Thyroid gland (tissue), 4 donors: ENCODE measurements at regions not wholly inside any gene's neighbourhood (a gene's known extent, or its start where the extent isn't known, plus 50 kb on each side); places are given as distances from the start of the nearest gene placed in this dataset.
"Not testable (repeated sequence)": the region's sequence is repeated elsewhere in the genome, so short reads cannot be mapped to it uniquely, and the experiment has no call there.

ENCODE experiments used
- DNase-seq, 2 donors: peaks; one replicate each; pipeline ENCODE4 v3.0.0-alpha.2; 2019
- H3K27ac ChIP-seq, 3 donors: fragments of 200-600 bp; sonication (generic); 1 replicate in 2 of 3; 2 replicates in 1 of 3; pipeline ENCODE4 v1.5.1; 2016 to 2019; ENCODE audit warnings: mild to moderate bottlenecking in 1 of 3, moderate library complexity in 1 of 3
- H3K27me3 ChIP-seq: fragments of 200-600 bp; sonication (generic); one replicate; pipeline ENCODE4 v1.5.1; 2019
- H3K36me3 ChIP-seq, 2 donors: fragments of 200-600 bp; sonication (generic); one replicate each; pipeline ENCODE4 v1.5.1; 2016 to 2019
- H3K4me1 ChIP-seq, 2 donors: fragments of 200-600 bp; sonication (generic); one replicate each; pipeline ENCODE4 v1.5.1; 2017 to 2019
- H3K4me3 ChIP-seq, 3 donors: fragments of 200-600 bp; sonication (generic); replicated peaks in 1 of 3; 1 replicate in 2 of 3; 2 replicates in 1 of 3; pipeline ENCODE4 v1.5.1; 2016; ENCODE audit warnings: mild to moderate bottlenecking in 1 of 3
- H3K9me3 ChIP-seq: fragments of 200-600 bp; sonication (generic); one replicate; pipeline ENCODE4 v1.5.1; 2017
- POLR2A ChIP-seq, 2 donors: fragments of 450-650 bp; IDR thresholded peaks; one replicate each; pipeline ENCODE4 v1.6.1; 2017; ENCODE audit warnings: antibody characterized with exemption in 2 of 2, mild to moderate bottlenecking in 2 of 2, moderate library complexity in 1 of 2
- WGBS, 2 donors: methylation state at CpG; one replicate each; pipeline ENCODE4 v1.1.5; 2017; 5-methylcytosine and 5-hydroxymethylcytosine counted together
- intact Hi-C: fragments of 100-400 bp; cut with DNase I; formaldehyde crosslinking; loops from one replicate; pipeline ENCODE4 v1.15.1; 2023
- TF ChIP-seq, protein P1 (sequence below), 6 experiments: fragments of 200-600 bp in 3 of 6; fragments of 450-650 bp in 3 of 6; sonication (generic) in 3 of 6; IDR thresholded peaks; one replicate each; pipeline ENCODE4 v1.5.1; 2016 to 2019; ENCODE audit warnings: antibody characterized with exemption in 6 of 6, mild to moderate bottlenecking in 2 of 6, inconsistent platforms in 1 of 6, moderate library complexity in 1 of 6

GRCh38 chr1:57578680-57579079, 154.8 kb upstream of the DAB1 start:
- no peak for DNase-seq
- no peak overlapping the region for H3K27ac ChIP-seq
- intact Hi-C loops = no loop called here
- no peak for TF ChIP-seq POLR2A (IDR thresholded peaks at IDR 0.05)
- TF ChIP-seq, protein P1, sequence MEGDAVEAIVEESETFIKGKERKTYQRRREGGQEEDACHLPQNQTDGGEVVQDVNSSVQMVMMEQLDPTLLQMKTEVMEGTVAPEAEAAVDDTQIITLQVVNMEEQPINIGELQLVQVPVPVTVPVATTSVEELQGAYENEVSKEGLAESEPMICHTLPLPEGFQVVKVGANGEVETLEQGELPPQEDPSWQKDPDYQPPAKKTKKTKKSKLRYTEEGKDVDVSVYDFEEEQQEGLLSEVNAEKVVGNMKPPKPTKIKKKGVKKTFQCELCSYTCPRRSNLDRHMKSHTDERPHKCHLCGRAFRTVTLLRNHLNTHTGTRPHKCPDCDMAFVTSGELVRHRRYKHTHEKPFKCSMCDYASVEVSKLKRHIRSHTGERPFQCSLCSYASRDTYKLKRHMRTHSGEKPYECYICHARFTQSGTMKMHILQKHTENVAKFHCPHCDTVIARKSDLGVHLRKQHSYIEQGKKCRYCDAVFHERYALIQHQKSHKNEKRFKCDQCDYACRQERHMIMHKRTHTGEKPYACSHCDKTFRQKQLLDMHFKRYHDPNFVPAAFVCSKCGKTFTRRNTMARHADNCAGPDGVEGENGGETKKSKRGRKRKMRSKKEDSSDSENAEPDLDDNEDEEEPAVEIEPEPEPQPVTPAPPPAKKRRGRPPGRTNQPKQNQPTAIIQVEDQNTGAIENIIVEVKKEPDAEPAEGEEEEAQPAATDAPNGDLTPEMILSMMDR (IDR thresholded peaks at IDR 0.05) = no peak
- H3K9me3 ChIP-seq = no peaks in the 10 kb centered on the region
- H3K36me3 ChIP-seq = no peaks in the 10 kb centered on the region
- no peaks in the 10 kb centered on the region for H3K27me3 ChIP-seq
- no peak overlapping the region for H3K4me3 ChIP-seq
- H3K4me1 ChIP-seq = no peaks in the 10 kb centered on the region

DNA sequence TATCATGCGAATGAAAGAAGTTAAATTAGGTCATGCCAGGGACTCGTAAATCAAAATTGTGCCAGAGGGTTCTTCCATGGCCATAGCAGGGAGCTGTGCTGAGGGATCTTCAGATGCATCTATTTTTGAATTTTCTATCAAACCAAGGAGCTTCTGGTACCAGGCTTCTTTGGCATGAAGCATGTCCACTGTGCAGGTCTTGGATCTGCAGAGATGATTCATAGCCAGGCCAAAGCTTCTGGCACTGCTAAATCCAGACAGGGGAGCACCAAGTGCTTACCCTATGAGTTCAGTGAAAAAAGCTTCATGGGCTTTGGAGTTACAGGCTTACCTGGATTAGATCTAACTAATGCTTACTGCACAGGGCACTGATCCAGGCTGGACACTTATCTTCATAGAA, 154.2 kb upstream of the DAB1 start:
- intact Hi-C loops = no loop called here
- WGBS, 2 donors = 86 to 90% methylated on average over 2 of the region's 2 CpGs
- no peak overlapping the region for H3K27ac ChIP-seq
- no peaks in the 10 kb centered on the region for H3K4me1 ChIP-seq
- no peaks in the 10 kb centered on the region for H3K9me3 ChIP-seq
- no peak overlapping the region for H3K4me3 ChIP-seq
- H3K27me3 ChIP-seq = no peaks in the 10 kb centered on the region
- no peak for TF ChIP-seq POLR2A (IDR thresholded peaks at IDR 0.05)
- TF ChIP-seq, protein P1 (IDR thresholded peaks at IDR 0.05) = no peak
- no peak for DNase-seq
- no peaks in the 10 kb centered on the region for H3K36me3 ChIP-seq

GRCh38 chr1:57576756-57577155, 152.9 kb upstream of the DAB1 start:
- H3K36me3 ChIP-seq = no peaks in the 10 kb centered on the region
- no peaks in the 10 kb centered on the region for H3K27me3 ChIP-seq
- WGBS, 2 donors = 76 to 78% methylated on average over 6 of the region's 6 CpGs
- no peaks in the 10 kb centered on the region for H3K4me1 ChIP-seq
- intact Hi-C loops = no loop called here
- TF ChIP-seq, protein P1 (IDR thresholded peaks at IDR 0.05) = no peak
- no peak for TF ChIP-seq POLR2A (IDR thresholded peaks at IDR 0.05)
- no peak overlapping the region for H3K27ac ChIP-seq
- no peak for DNase-seq
- no peaks in the 10 kb centered on the region for H3K9me3 ChIP-seq
- no peak overlapping the region for H3K4me3 ChIP-seq

- H3K4me1 ChIP-seq = no peaks in the 10 kb centered on the region
- 87 to 97% methylated on average over 4 of the region's 4 CpGs for WGBS, 2 donors
- no peaks in the 10 kb centered on the region for H3K9me3 ChIP-seq
- no peak for TF ChIP-seq POLR2A (IDR thresholded peaks at IDR 0.05)
- TF ChIP-seq, protein P1 (IDR thresholded peaks at IDR 0.05) = no peak
- no peaks in the 10 kb centered on the region for H3K27me3 ChIP-seq
- intact Hi-C loops = no loop called here
- no peaks in the 10 kb centered on the region for H3K36me3 ChIP-seq
- no peak overlapping the region for H3K27ac ChIP-seq
- H3K4me3 ChIP-seq = no peak overlapping the region
- DNase-seq = no peak
These were observed 148.2 kb upstream of the DAB1 start for GRCh38 chr1:57572016-57572415.

GRCh38 chr1:57558066-57558465, 134.2 kb upstream of the DAB1 start:
- WGBS, 2 donors = 78 to 91% methylated on average over 3 of the region's 3 CpGs
- H3K4me1 ChIP-seq, H3K4me3 ChIP-seq, DNase-seq, H3K9me3 ChIP-seq, H3K36me3 ChIP-seq, H3K27ac ChIP-seq, H3K27me3 ChIP-seq, intact Hi-C loops: not testable (repeated sequence)

GRCh38 chr1:57553666-57554065, 129.8 kb upstream of the DAB1 start:
- Histone ChIP-seq H3K27me3 (no peaks in the 10 kb centered on the region), H3K36me3 (no peaks in the 10 kb centered on the region), H3K9me3 (no peaks in the 10 kb centered on the region), H3K4me3 (no peak overlapping the region), H3K27ac (no peak overlapping the region), H3K4me1 (no peaks in the 10 kb centered on the region)
- intact Hi-C loops = no loop called here
- 35 to 38% methylated on average over 5 of the region's 5 CpGs for WGBS, 2 donors
- DNase-seq = no peak
- no peak for TF ChIP-seq POLR2A (IDR thresholded peaks at IDR 0.05)
- TF ChIP-seq, protein P1 (IDR thresholded peaks at IDR 0.05) = no peak
